GM21737 (cell line): ENCODE measurements at regions not wholly inside any gene's neighbourhood (a gene's known extent, or its start where the extent isn't known, plus 50 kb on each side); places are given as distances from the start of the nearest gene placed in this dataset.

Experiments
- ATAC-seq: cut with Tn5 transposase; IDR thresholded peaks from one replicate; pipeline ENCODE4 v1.9.1; 2021; ENCODE audit warnings: mild to moderate bottlenecking, moderate library complexity; ENCODE audit not compliant: unreplicated experiment

GRCh38 chr3:102529452-102529851 is 94.6 kb downstream of the ZPLD1 start:
- ATAC-seq: no peak

- no peak for ATAC-seq
Observed at GRCh38 chr3:102530415-102531181, 95.8 kb downstream of the ZPLD1 start.

- ATAC-seq: no peak
Observed at GRCh38 chr3:102531686-102532085, 96.9 kb downstream of the ZPLD1 start.

- no peak for ATAC-seq
Observed at GRCh38 chr3:102532901-102533300, 98.1 kb downstream of the ZPLD1 start.

- no peak for ATAC-seq
Observed at GRCh38 chr3:102533784-102534183, 99.0 kb downstream of the ZPLD1 start.

- ATAC-seq: no peak
Observed at GRCh38 chr3:102536456-102536855, 101.6 kb downstream of the ZPLD1 start.

- ATAC-seq: no peak
Observed at GRCh38 chr3:102537123-102537522, 102.3 kb downstream of the ZPLD1 start.

- no peak for ATAC-seq
Observed at GRCh38 chr3:102544741-102545140, 109.9 kb downstream of the ZPLD1 start.

GRCh38 chr3:102545276-102545675 is 110.5 kb downstream of the ZPLD1 start:
- no peak for ATAC-seq

- no peak for ATAC-seq
Observed at GRCh38 chr3:102553876-102554275, 119.1 kb downstream of the ZPLD1 start.

GRCh38 chr3:102570511-102570910 is 135.7 kb downstream of the ZPLD1 start:
- no peak for ATAC-seq

- no peak for ATAC-seq
Observed at GRCh38 chr3:102571006-102571405, 136.2 kb downstream of the ZPLD1 start.

- no peak for ATAC-seq
Observed at GRCh38 chr3:102571720-102572384, 137.0 kb downstream of the ZPLD1 start.

GRCh38 chr3:102573483-102574028 is 138.7 kb downstream of the ZPLD1 start:
- no peak for ATAC-seq

- ATAC-seq: no peak
Observed at GRCh38 chr3:102574355-102574754, 139.5 kb downstream of the ZPLD1 start.

- no peak for ATAC-seq
Observed at GRCh38 chr3:102576651-102577050, 141.8 kb downstream of the ZPLD1 start.

- ATAC-seq: no peak
Observed at GRCh38 chr3:102577082-102577789, 142.4 kb downstream of the ZPLD1 start.

GRCh38 chr3:102580760-102581159 is 145.9 kb downstream of the ZPLD1 start:
- ATAC-seq: no peak

GRCh38 chr3:102586485-102586884 is 151.7 kb downstream of the ZPLD1 start:
- no peak for ATAC-seq

- no peak for ATAC-seq
Observed at GRCh38 chr3:102593812-102594602, 159.2 kb downstream of the ZPLD1 start.

- no peak for ATAC-seq
Observed at GRCh38 chr3:102595057-102595456, 160.2 kb downstream of the ZPLD1 start.
